ENCODE measurements at regions not wholly inside any gene's neighbourhood (a gene's known extent, or its start where the extent isn't known, plus 50 kb on each side); places are given as distances from the start of the nearest gene placed in this dataset.
"Not testable (repeated sequence)": the region's sequence is repeated elsewhere in the genome, so short reads cannot be mapped to it uniquely, and the experiment has no call there.

- Mint-ChIP-seq H3K27ac (ENCODE audit: unreplicated experiment) (no peak overlapping the region), H3K4me1 (ENCODE audit: low read depth) (no peaks in the 10 kb centered on the region), H3K36me3 (ENCODE audit: low read depth) (no peaks in the 10 kb centered on the region), H3K27me3 (ENCODE audit: low read depth) (peaks cover 4% of the 10 kb centered on the region), H3K9me3 (ENCODE audit: low read depth) (no peaks in the 10 kb centered on the region), H3K4me3 (ENCODE audit: unreplicated experiment) (no peak overlapping the region)
- DNase-seq (ENCODE audit: low spot score), result no peak
- TF ChIP-seq CTCF (IDR thresholded peaks at IDR 0.05), result no peak
These were observed 536.1 kb downstream of the XYLT1 start for GRCh38 chr16:16934660-16935059.

- H3K27me3 Mint-ChIP-seq (ENCODE audit: low read depth); H3K27ac Mint-ChIP-seq (ENCODE audit: unreplicated experiment); H3K9me3 Mint-ChIP-seq (ENCODE audit: low read depth); H3K4me3 Mint-ChIP-seq (ENCODE audit: unreplicated experiment); H3K36me3 Mint-ChIP-seq (ENCODE audit: low read depth); DNase-seq (ENCODE audit: low spot score); H3K4me1 Mint-ChIP-seq (ENCODE audit: low read depth): not testable (repeated sequence)
These were observed 534.9 kb downstream of the XYLT1 start for GRCh38 chr16:16935909-16936308.

GRCh38 chr16:16937576-16937975 is 533.2 kb downstream of the XYLT1 start:
- Mint-ChIP-seq H3K4me3 (ENCODE audit: unreplicated experiment) (no peak overlapping the region), H3K27me3 (ENCODE audit: low read depth) (peaks cover 4% of the 10 kb centered on the region), H3K4me1 (ENCODE audit: low read depth) (no peaks in the 10 kb centered on the region), H3K27ac (ENCODE audit: unreplicated experiment) (no peak overlapping the region), H3K36me3 (ENCODE audit: low read depth) (no peaks in the 10 kb centered on the region), H3K9me3 (ENCODE audit: low read depth) (no peaks in the 10 kb centered on the region)
- no peak for TF ChIP-seq CTCF (IDR thresholded peaks at IDR 0.05)
- no peak for DNase-seq (ENCODE audit: low spot score)

GRCh38 chr16:16938009-16938408 is 532.8 kb downstream of the XYLT1 start:
- Mint-ChIP-seq H3K4me3 (ENCODE audit: unreplicated experiment) (no peak overlapping the region), H3K36me3 (ENCODE audit: low read depth) (no peaks in the 10 kb centered on the region), H3K27ac (ENCODE audit: unreplicated experiment) (no peak overlapping the region), H3K27me3 (ENCODE audit: low read depth) (peaks cover 4% of the 10 kb centered on the region), H3K4me1 (ENCODE audit: low read depth) (no peaks in the 10 kb centered on the region), H3K9me3 (ENCODE audit: low read depth) (no peaks in the 10 kb centered on the region)
- no peak for TF ChIP-seq CTCF (IDR thresholded peaks at IDR 0.05)
- no peak for DNase-seq (ENCODE audit: low spot score)

- H3K27ac Mint-ChIP-seq (ENCODE audit: unreplicated experiment), result no peak overlapping the region
- no peak for DNase-seq (ENCODE audit: low spot score)
- no peaks in the 10 kb centered on the region for H3K9me3 Mint-ChIP-seq (ENCODE audit: low read depth)
- no peak overlapping the region for H3K4me3 Mint-ChIP-seq (ENCODE audit: unreplicated experiment)
- no peaks in the 10 kb centered on the region for H3K4me1 Mint-ChIP-seq (ENCODE audit: low read depth)
- no peak for TF ChIP-seq CTCF (IDR thresholded peaks at IDR 0.05)
- peaks cover 4% of the 10 kb centered on the region for H3K27me3 Mint-ChIP-seq (ENCODE audit: low read depth)
- H3K36me3 Mint-ChIP-seq (ENCODE audit: low read depth), result no peaks in the 10 kb centered on the region
These were observed 531.8 kb downstream of the XYLT1 start for GRCh38 chr16:16938980-16939379.

- Mint-ChIP-seq H3K27me3 (ENCODE audit: low read depth) (peaks cover 4% of the 10 kb centered on the region), H3K4me3 (ENCODE audit: unreplicated experiment) (no peak overlapping the region), H3K36me3 (ENCODE audit: low read depth) (no peaks in the 10 kb centered on the region), H3K9me3 (ENCODE audit: low read depth) (no peaks in the 10 kb centered on the region), H3K4me1 (ENCODE audit: low read depth) (no peaks in the 10 kb centered on the region), H3K27ac (ENCODE audit: unreplicated experiment) (no peak overlapping the region)
- DNase-seq (ENCODE audit: low spot score), result no peak
- TF ChIP-seq CTCF (IDR thresholded peaks at IDR 0.05), result no peak
These were observed 530.4 kb downstream of the XYLT1 start for GRCh38 chr16:16940351-16940750.

- H3K27ac Mint-ChIP-seq (ENCODE audit: unreplicated experiment); H3K27me3 Mint-ChIP-seq (ENCODE audit: low read depth); H3K9me3 Mint-ChIP-seq (ENCODE audit: low read depth); H3K4me3 Mint-ChIP-seq (ENCODE audit: unreplicated experiment); DNase-seq (ENCODE audit: low spot score); H3K36me3 Mint-ChIP-seq (ENCODE audit: low read depth); H3K4me1 Mint-ChIP-seq (ENCODE audit: low read depth): not testable (repeated sequence)
These were observed 527.9 kb downstream of the XYLT1 start for GRCh38 chr16:16942849-16943248.
